MCF 10A (cell line): ENCODE measurements at regions not wholly inside any gene's neighbourhood (a gene's known extent, or its start where the extent isn't known, plus 50 kb on each side); places are given as distances from the start of the nearest gene placed in this dataset.

Experiments used
- BruUV-seq: library from RNA; stranded (reverse); fragments of 400-500 nt; replicated peaks from 2 replicates; lab custom pipeline; 2021; lab: Mats Ljungman, UMichigan
- CTCF ChIA-PET: fragments of 300-600 bp; sonication (Branson Sonifier 250); formaldehyde crosslinking; extraction: SDS; loops from one replicate; lab custom pipeline; 2021; ENCODE audit warnings: antibody characterized with exemption, inconsistent platforms; lab: Yijun Ruan, JAX
- POLR2A ChIA-PET: fragments of 300-600, 350-650 bp; sonication (Branson Sonifier 250); formaldehyde crosslinking; extraction: SDS; loops from one replicate; lab custom pipeline; 2020; ENCODE audit warnings: antibody characterized with exemption, inconsistent platforms; lab: Yijun Ruan, JAX
- DNase-seq: peaks from one replicate; pipeline ENCODE4 v3.0.0-alpha.2; 2018; ENCODE audit not compliant: unreplicated experiment
- H3K27ac Mint-ChIP-seq: one replicate; pipeline ENCODE4 v1.8.0; 2022; ENCODE audit warnings: mild to moderate bottlenecking, low read depth, mixed read lengths; ENCODE audit not compliant: unreplicated experiment
- H3K27me3 Mint-ChIP-seq: one replicate; pipeline ENCODE4 v1.8.0; 2022; ENCODE audit warnings: mixed read lengths; ENCODE audit not compliant: insufficient read depth, unreplicated experiment
- H3K36me3 Mint-ChIP-seq: one replicate; pipeline ENCODE4 v1.8.0; 2022; ENCODE audit warnings: mild to moderate bottlenecking, moderate library complexity, mixed read lengths; ENCODE audit not compliant: insufficient read depth, unreplicated experiment
- H3K4me1 Mint-ChIP-seq: one replicate; pipeline ENCODE4 v1.8.0; 2022; ENCODE audit warnings: mixed read lengths; ENCODE audit not compliant: insufficient read depth, unreplicated experiment
- H3K4me3 Mint-ChIP-seq: one replicate; pipeline ENCODE4 v1.8.0; 2022; ENCODE audit warnings: mild to moderate bottlenecking, moderate library complexity, mixed read lengths; ENCODE audit not compliant: unreplicated experiment
- H3K9me3 Mint-ChIP-seq: one replicate; pipeline ENCODE4 v1.8.0; 2022; ENCODE audit warnings: mixed read lengths; ENCODE audit not compliant: unreplicated experiment
- intact Hi-C: fragments of 100-400 bp; cut with micrococcal nuclease; formaldehyde crosslinking; loops from 2 replicates; pipeline ENCODE4 v1.14.1; 2022
- TF ChIP-seq, protein P1 (sequence below): fragments of 200-600 bp; IDR thresholded peaks from one replicate; pipeline ENCODE4 v1.8.0; 2022; ENCODE audit warnings: antibody characterized with exemption, mild to moderate bottlenecking; ENCODE audit not compliant: unreplicated experiment

- no peak for DNase-seq
- peaks cover 14% of the 10 kb centered on the region for H3K4me1 Mint-ChIP-seq
- H3K36me3 Mint-ChIP-seq = no peaks in the 10 kb centered on the region
- ChIA-PET POLR2A (no interaction called here), CTCF (no interaction called here)
- no peaks in the 10 kb centered on the region for H3K9me3 Mint-ChIP-seq
- TF ChIP-seq, protein P1, sequence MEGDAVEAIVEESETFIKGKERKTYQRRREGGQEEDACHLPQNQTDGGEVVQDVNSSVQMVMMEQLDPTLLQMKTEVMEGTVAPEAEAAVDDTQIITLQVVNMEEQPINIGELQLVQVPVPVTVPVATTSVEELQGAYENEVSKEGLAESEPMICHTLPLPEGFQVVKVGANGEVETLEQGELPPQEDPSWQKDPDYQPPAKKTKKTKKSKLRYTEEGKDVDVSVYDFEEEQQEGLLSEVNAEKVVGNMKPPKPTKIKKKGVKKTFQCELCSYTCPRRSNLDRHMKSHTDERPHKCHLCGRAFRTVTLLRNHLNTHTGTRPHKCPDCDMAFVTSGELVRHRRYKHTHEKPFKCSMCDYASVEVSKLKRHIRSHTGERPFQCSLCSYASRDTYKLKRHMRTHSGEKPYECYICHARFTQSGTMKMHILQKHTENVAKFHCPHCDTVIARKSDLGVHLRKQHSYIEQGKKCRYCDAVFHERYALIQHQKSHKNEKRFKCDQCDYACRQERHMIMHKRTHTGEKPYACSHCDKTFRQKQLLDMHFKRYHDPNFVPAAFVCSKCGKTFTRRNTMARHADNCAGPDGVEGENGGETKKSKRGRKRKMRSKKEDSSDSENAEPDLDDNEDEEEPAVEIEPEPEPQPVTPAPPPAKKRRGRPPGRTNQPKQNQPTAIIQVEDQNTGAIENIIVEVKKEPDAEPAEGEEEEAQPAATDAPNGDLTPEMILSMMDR = no peak
- no TSS peak for BruUV-seq
- intact Hi-C loops = no loop called here
- no peak overlapping the region for H3K27ac Mint-ChIP-seq
- H3K4me3 Mint-ChIP-seq = no peak overlapping the region
- no peaks in the 10 kb centered on the region for H3K27me3 Mint-ChIP-seq
These were observed 897.5 kb downstream of the TTLL7 start for GRCh38 chr1:83101406-83101805.

- H3K36me3 Mint-ChIP-seq = no peaks in the 10 kb centered on the region
- H3K9me3 Mint-ChIP-seq = no peaks in the 10 kb centered on the region
- H3K4me3 Mint-ChIP-seq = no peak overlapping the region
- TF ChIP-seq, protein P1 = no peak
- no peak for DNase-seq
- intact Hi-C loops = no loop called here
- peaks cover 14% of the 10 kb centered on the region for H3K4me1 Mint-ChIP-seq
- H3K27me3 Mint-ChIP-seq = no peaks in the 10 kb centered on the region
- ChIA-PET CTCF (interaction anchor here (0.8 kb wide), 1 partner anchor 55 kb away, joined by 3 read pairs; no protein-coding TSS in a partner anchor), POLR2A (no interaction called here)
- BruUV-seq = no TSS peak
- H3K27ac Mint-ChIP-seq = no peak overlapping the region
These were observed 898.8 kb downstream of the TTLL7 start for GRCh38 chr1:83100133-83100532.

GRCh38 chr1:83098791-83099190, 900.1 kb downstream of the TTLL7 start:
- intact Hi-C loops = no loop called here
- CTCF ChIA-PET = no interaction called here

DNA sequence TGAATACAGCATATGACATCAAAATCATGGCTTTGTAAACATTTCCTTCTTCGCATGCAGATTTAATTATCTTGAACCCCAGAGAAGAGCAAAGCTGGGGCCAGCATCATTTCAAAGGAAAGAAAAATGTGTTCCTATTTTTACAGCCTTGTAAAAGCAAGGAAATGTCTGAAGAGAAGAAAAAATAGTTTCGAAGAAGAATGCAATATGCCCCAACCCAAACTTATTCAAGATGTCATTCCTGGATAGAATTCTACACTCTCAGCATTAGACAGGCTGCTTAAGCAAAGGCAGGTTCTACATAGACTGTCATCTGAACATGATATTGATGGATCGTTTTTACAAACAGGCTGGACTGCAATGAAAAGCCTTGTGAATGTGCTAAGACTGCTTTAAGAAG, 900.8 kb downstream of the TTLL7 start:
- no peak overlapping the region for H3K4me3 Mint-ChIP-seq
- TF ChIP-seq, protein P1 = no peak
- H3K4me1 Mint-ChIP-seq = peaks cover 14% of the 10 kb centered on the region
- no peaks in the 10 kb centered on the region for H3K27me3 Mint-ChIP-seq
- H3K9me3 Mint-ChIP-seq = no peaks in the 10 kb centered on the region
- POLR2A ChIA-PET = no interaction called here
- H3K27ac Mint-ChIP-seq = peak overlapping the region; percentile 27
- no TSS peak for BruUV-seq
- intact Hi-C loops = no loop called here
- CTCF ChIA-PET = no interaction called here
- DNase-seq = no peak
- no peaks in the 10 kb centered on the region for H3K36me3 Mint-ChIP-seq

More at GRCh38 chr1:83098791-83099190, 900.1 kb downstream of the TTLL7 start:
- peak overlapping the region; percentile 27 for H3K27ac Mint-ChIP-seq
- TF ChIP-seq, protein P1 = no peak
- peak; percentile 45 for DNase-seq
- BruUV-seq = no TSS peak
- H3K27me3 Mint-ChIP-seq = no peaks in the 10 kb centered on the region
- H3K4me1 Mint-ChIP-seq = peaks cover 14% of the 10 kb centered on the region
- no peaks in the 10 kb centered on the region for H3K9me3 Mint-ChIP-seq
- POLR2A ChIA-PET = interaction anchor here (0.6 to 1.0 kb wide), 3 partner anchors 10 to 243 kb away, joined by 3 read pairs; no protein-coding TSS in a partner anchor
- no peaks in the 10 kb centered on the region for H3K36me3 Mint-ChIP-seq
- H3K4me3 Mint-ChIP-seq = no peak overlapping the region
